Stimulated activated CD4-positive, alpha-beta T cell treated with anti-CD3 and anti-CD28 coated beads, Interleukin-4, amount 100 ng/mL, for 4 hours (primary cell): ENCODE measurements at regions not wholly inside any gene's neighbourhood (a gene's known extent, or its start where the extent isn't known, plus 50 kb on each side); places are given as distances from the start of the nearest gene placed in this dataset.
A peak's percentile ranks its signal among the peaks of the same experiment; 100 is the strongest.

Experiments used
- DNase-seq, 2 experiments: peaks; one replicate each; pipeline ENCODE4 v3.0.0-alpha.2; 2020

- DNase-seq, result no peak
Measured at GRCh38 chr3:72698154-72698917, 149.9 kb downstream of the SHQ1 start.

GRCh38 chr3:72697717-72698116, 150.5 kb downstream of the SHQ1 start:
- no peak for DNase-seq

GRCh38 chr3:72696815-72697214, 151.4 kb downstream of the SHQ1 start:
- DNase-seq, result no peak

- DNase-seq, result no peak
Measured at GRCh38 chr3:72694398-72694797, 153.8 kb downstream of the SHQ1 start.

GRCh38 chr3:72692990-72693389, 155.3 kb downstream of the SHQ1 start:
- DNase-seq, result no peak

DNA sequence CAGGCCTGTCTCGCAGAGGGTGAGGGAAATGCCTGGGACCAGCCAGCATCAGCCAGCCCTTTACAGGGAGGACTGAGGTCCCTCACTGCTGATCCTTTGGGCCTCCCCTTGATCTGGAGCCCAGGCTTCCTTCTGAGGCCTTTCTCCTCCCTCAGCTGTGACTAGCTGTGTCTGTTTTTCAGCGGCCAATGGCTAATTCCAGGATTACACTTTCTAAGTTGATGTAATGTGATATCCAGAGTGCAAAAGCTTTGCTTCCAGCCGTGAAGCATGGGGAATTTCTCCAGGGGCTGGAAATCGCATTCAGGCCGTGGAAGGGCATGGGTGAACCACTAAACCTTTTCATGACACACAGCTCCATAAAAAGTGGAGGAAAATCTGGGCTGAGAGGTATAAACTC, 157.6 kb downstream of the SHQ1 start:
- no peak for DNase-seq

DNA sequence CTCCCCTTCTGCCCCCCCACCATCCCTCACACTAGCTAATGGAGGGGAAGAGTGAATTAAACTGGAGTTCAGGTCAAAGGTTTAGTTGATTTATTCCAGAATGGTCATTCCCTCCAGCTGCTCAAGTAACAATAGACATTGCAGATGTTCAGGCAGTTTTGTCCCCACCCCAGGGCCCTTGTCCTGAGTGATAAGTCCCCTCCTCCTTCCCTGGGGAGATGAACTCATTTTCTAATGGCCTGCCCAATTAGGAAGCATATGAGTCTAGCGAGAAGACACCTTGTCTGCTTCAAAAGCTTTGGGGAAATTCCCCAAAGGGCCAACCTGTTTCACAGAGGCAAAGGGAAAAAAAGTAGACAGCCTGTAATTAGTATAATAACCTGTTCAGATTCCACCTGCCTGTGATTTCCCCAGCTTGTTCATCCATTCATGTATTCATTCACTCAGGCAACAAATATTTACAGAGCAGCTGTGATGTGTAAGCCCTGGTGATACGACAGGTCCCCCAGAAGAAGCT, 165.3 kb downstream of the SHQ1 start:
- no peak for DNase-seq

- no peak for DNase-seq
Measured at GRCh38 chr3:72681598-72681997, 166.6 kb downstream of the SHQ1 start.

DNA sequence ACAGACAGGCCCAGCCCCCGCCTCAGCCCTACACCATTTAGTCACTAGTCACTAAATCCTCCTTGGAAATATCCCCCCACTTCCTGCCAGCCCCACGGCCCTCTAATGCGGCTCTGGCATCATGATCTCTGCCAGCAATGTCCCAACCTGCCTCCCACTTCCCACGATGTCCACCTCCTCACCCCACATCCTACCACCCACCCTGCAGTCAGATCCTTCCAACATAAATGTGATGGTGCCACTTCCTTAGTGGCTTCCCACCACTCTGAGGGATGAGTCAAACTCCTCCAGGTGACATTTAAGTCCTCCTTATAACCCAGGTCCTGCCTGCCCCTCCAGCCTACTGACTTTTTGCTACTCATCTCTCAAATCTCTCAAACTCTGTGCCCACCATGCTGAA, 167.5 kb downstream of the SHQ1 start:
- no peak for DNase-seq

- DNase-seq, result no peak
Measured at GRCh38 chr3:72679540-72680198, 168.6 kb downstream of the SHQ1 start.

DNA sequence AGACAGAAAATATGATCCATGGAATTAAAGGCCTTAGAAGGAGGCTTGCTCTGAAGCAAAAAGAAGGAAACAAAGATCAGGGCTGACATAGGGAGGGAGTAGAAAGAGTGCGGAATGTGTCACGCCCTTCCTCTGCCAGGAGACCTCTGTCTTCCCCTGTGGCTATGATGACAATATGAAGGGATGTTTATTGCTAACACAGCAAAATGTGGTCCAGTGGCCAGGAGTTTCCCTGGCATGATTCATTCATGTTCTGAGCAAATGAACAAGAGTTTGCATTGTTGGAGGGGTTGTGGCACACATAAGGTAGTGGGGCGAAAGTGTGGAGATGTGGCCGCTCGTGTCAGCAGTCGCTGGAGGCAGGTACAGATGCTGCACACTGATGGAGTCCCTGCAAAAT, 169.4 kb downstream of the SHQ1 start:
- no peak for DNase-seq

- no peak for DNase-seq
Measured at GRCh38 chr3:72678380-72678779, 169.9 kb downstream of the SHQ1 start.

GRCh38 chr3:72675243-72675642, 173.0 kb downstream of the SHQ1 start:
- DNase-seq, result no peak

- DNase-seq, result no peak
Measured at GRCh38 chr3:72673011-72673771, 175.1 kb downstream of the SHQ1 start.

- DNase-seq, result no peak
Measured at GRCh38 chr3:72669224-72669623, 179.0 kb downstream of the SHQ1 start.

DNA sequence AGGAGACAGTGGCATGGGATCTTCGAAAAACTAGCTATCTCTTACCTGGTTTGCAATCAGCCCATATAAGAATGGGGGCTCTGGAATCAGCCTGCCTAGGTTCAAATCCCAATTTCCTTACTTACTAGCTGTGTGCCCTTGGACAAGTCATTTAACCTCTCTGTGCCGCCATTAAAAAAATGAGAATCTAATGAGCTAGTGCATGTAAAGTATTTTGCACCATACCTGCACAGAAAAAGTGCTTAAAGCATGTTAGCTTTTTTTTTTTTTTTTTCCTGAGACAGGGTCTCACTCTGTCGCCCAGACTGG, 181.8 kb downstream of the SHQ1 start:
- DNase-seq, result no peak

- peak; percentile 35 to 47 for DNase-seq
Measured at GRCh38 chr3:72665701-72666446, 182.4 kb downstream of the SHQ1 start.

GRCh38 chr3:72665103-72665502, 183.1 kb downstream of the SHQ1 start:
- no peak for DNase-seq

DNA sequence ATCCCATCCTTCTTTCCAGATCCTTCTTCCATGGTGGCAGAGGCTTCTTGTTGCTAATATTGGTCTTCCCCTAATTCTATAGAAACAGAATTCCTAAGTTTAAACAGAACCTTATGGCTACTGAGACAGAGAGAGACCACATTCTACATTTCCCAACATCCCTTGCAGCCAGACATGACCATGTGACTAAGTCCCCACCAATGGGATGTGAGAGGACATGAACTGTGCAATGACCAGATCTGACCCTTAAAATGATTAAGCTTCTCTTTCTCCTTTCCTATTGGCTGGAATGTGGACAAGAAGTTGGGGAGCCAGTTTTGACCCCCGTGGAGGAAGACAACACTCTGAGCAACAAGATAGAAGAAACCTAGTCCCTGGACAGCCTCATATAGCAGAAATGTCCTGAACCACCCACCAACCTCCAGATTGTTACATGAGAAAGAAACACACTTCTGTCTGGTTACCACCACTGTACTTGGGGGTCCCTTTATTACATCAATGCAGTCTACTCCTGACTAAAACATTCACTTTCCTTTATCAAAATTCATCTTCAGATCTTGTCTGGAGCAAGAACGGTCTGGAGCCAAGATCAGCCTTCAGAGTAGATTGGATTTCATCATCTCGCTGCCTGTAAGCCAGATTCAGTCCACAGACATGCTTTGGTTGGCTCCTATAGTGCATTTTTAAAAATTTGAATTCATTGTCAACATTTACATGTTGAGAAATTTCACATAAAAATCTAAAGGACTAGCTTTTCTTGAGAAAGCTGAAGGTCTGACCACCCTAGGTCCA, 183.9 kb downstream of the SHQ1 start:
- DNase-seq, result no peak

DNA sequence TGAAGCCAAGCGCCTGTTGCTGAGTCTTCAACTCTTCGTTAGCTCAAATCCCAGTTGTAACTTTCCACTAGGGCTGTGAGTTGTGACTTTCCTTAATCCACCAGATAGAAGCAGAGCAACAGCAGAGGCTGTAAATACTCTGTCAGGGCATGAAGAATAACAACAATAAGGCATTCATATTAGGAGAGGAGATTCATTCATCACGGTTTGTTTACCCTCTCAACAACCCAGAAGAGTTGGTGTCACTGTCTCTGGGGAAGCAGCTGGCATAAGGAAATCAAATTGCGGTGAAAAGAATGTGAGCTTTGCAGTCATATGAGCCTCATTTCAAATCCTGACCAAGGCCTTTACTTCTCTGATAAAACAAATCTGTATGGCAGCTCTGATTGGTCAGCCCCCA, 184.8 kb downstream of the SHQ1 start:
- no peak for DNase-seq

DNA sequence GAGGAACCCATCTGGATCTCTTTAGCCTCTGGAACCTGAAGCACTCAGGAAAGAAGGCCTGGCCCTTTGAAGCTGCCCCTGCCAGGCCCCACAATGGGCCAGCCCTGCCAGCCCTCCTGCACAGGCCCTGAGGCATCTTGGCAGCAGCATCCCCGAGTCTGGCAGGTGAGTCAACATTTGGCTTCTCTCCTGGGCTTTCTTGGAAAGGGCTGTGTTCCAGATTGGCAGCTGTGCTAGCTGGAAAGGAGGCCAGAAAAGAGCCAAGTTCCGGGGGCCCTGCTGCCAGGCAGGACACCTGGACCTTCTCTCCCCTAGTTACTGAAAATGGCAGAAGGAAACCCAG, 187.2 kb downstream of the SHQ1 start:
- no peak for DNase-seq
